H1 (cell line): ENCODE measurements at regions not wholly inside any gene's neighbourhood (a gene's known extent, or its start where the extent isn't known, plus 50 kb on each side); places are given as distances from the start of the nearest gene placed in this dataset.
"Not testable (repeated sequence)": the region's sequence is repeated elsewhere in the genome, so short reads cannot be mapped to it uniquely, and the experiment has no call there.

Experiments
- CTCF ChIA-PET: fragments of 300-600 bp; sonication (Branson Sonifier 250); formaldehyde crosslinking; loops from one replicate; lab custom pipeline; 2021; ENCODE audit not compliant: partially characterized antibody; lab: Charles Lee
- POLR2A ChIA-PET: fragments of 300-600 bp; sonication (Branson Sonifier 250); formaldehyde crosslinking; loops from one replicate; lab custom pipeline; 2021; ENCODE audit warnings: inconsistent platforms; ENCODE audit not compliant: partially characterized antibody; lab: Charles Lee
- DNase-seq, 2 experiments: peaks; one replicate each; pipeline versions ENCODE4 v3.0.0 to v3.0.0-alpha.2; 2010 to 2022; ENCODE audit warnings: low spot score in 2 of 2, low read depth in 1 of 2, mixed read lengths in 1 of 2
- FAIRE-seq: peaks from 2 replicates; lab custom pipeline; 2011; peaks lifted over from hg19 to GRCh38; lab: Jason Lieb, UNC
- H2AFZ ChIP-seq: 2 replicates; pipeline ENCODE4 v1.8.1; 2012; ENCODE audit warnings: low read length, inconsistent platforms
- H2AK5ac ChIP-seq: 2 replicates; pipeline ENCODE4 v1.6.1; 2013; ENCODE audit warnings: low read depth, low read length
- H2BK120ac ChIP-seq: replicated peaks from 2 replicates; pipeline ENCODE3; 2013; ENCODE audit warnings: low read depth, low read length, inconsistent platforms
- H2BK12ac ChIP-seq: 2 replicates; pipeline ENCODE4 v1.6.1; 2013; ENCODE audit warnings: low read depth, low read length
- H2BK15ac ChIP-seq: 2 replicates; pipeline ENCODE4 v1.6.1; 2013; ENCODE audit warnings: low read length
- H2BK20ac ChIP-seq: 2 replicates; pipeline ENCODE4 v1.6.1; 2013; ENCODE audit warnings: low read length
- H2BK5ac ChIP-seq: 2 replicates; pipeline ENCODE4 v1.6.1; 2013; ENCODE audit warnings: low read depth, low read length
- H3K14ac ChIP-seq: 2 replicates; pipeline ENCODE4 v1.6.1; 2013; ENCODE audit warnings: inconsistent platforms; ENCODE audit not compliant: insufficient read length
- H3K18ac ChIP-seq: 2 replicates; pipeline ENCODE4 v1.6.1; 2013; ENCODE audit warnings: low read length; ENCODE audit errors: extremely low read depth
- H3K23ac ChIP-seq: 2 replicates; pipeline ENCODE4 v1.6.1; 2013; ENCODE audit warnings: inconsistent platforms; ENCODE audit not compliant: insufficient read length
- H3K23me2 ChIP-seq: 2 replicates; pipeline ENCODE4 v1.6.1; 2013; ENCODE audit warnings: low read depth, low read length
- H3K27ac ChIP-seq: 2 replicates; pipeline ENCODE4 v1.6.1; 2011; ENCODE audit warnings: low read depth, low read length, inconsistent platforms
- H3K27me3 ChIP-seq, 4 experiments: replicated peaks in 1 of 4; 1 replicate in 1 of 4; 2 replicates in 3 of 4; pipeline versions ENCODE4 v1.6.1 to v1.8.1; 2011 to 2013; ENCODE audit warnings: low read length in 3 of 4, mild to moderate bottlenecking in 3 of 4, inconsistent platforms in 2 of 4, mixed read lengths in 2 of 4, moderate library complexity in 1 of 4; ENCODE audit not compliant: control insufficient read depth in 3 of 4, insufficient read depth in 3 of 4; ENCODE audit errors: extremely low read depth in 1 of 4
- H3K36me3 ChIP-seq, 4 experiments: 2 replicates each; pipeline versions ENCODE4 v1.6.1 to v1.8.1; 2011 to 2013; ENCODE audit warnings: mild to moderate bottlenecking in 4 of 4, low read length in 3 of 4, moderate library complexity in 2 of 4, control low read depth in 1 of 4, inconsistent platforms in 1 of 4; ENCODE audit not compliant: insufficient read depth in 4 of 4, control insufficient read depth in 2 of 4
- H3K4ac ChIP-seq: replicated peaks from 2 replicates; pipeline ENCODE3; 2013; ENCODE audit warnings: low read length, low read depth, mixed read lengths, inconsistent platforms; ENCODE audit not compliant: insufficient read length
- H3K4me1 ChIP-seq, 4 experiments: replicated peaks in 1 of 4; 1 replicate in 1 of 4; 2 replicates in 3 of 4; pipeline versions ENCODE4 v1.6.1 to v1.8.1; 2011 to 2013; ENCODE audit warnings: low read length in 3 of 4, inconsistent platforms in 2 of 4, mixed read lengths in 1 of 4; ENCODE audit not compliant: insufficient read depth in 4 of 4, control insufficient read depth in 3 of 4
- H3K4me2 ChIP-seq, 2 experiments: 2 replicates each; pipeline versions ENCODE4 v1.6.1 to v1.8.1; 2011 to 2013; ENCODE audit warnings: low read depth in 2 of 2, low read length in 2 of 2, control low read depth in 1 of 2, inconsistent platforms in 1 of 2, mild to moderate bottlenecking in 1 of 2; ENCODE audit not compliant: insufficient read depth in 1 of 2
- H3K4me3 ChIP-seq, 4 experiments: fragments of 200-600, 300-600 bp in 1 of 4; sonication (generic), shearing (Covaris generic), sonication (Bioruptor Twin) in 1 of 4; 2 replicates each; pipeline versions ENCODE4 v1.5.1 to v1.8.1; 2011 to 2016; ENCODE audit warnings: low read length in 4 of 4, low read depth in 3 of 4, control low read depth in 2 of 4, inconsistent platforms in 2 of 4, mild to moderate bottlenecking in 2 of 4, mixed read lengths in 1 of 4, moderate library complexity in 1 of 4; ENCODE audit not compliant: insufficient read depth in 2 of 4; ENCODE audit errors: extremely low read depth in 1 of 4
- H3K56ac ChIP-seq: replicated peaks from 2 replicates; pipeline ENCODE3; 2013; ENCODE audit warnings: low read depth, mild to moderate bottlenecking, mixed read lengths, low read length, inconsistent platforms; ENCODE audit not compliant: insufficient read length
- H3K79me1 ChIP-seq: 2 replicates; pipeline ENCODE4 v1.6.1; 2013; ENCODE audit warnings: low read depth, low read length, control low read depth
- H3K79me2 ChIP-seq, 2 experiments: 2 replicates each; pipeline versions ENCODE4 v1.6.1 to v1.8.1; 2012 to 2013; ENCODE audit warnings: low read length in 2 of 2, mild to moderate bottlenecking in 2 of 2, inconsistent platforms in 1 of 2; ENCODE audit not compliant: insufficient read depth in 2 of 2, control insufficient read depth in 1 of 2
- H3K9ac ChIP-seq, 4 experiments: replicated peaks in 1 of 4; 1 replicate in 1 of 4; 2 replicates in 3 of 4; pipeline versions ENCODE4 v1.6.1 to v1.8.1; 2011 to 2013; ENCODE audit warnings: low read depth in 3 of 4, low read length in 3 of 4, control low read depth in 2 of 4, mild to moderate bottlenecking in 2 of 4, moderate library complexity in 2 of 4, inconsistent platforms in 1 of 4; ENCODE audit errors: extremely low read depth in 1 of 4
- H3K9me3 ChIP-seq, 2 experiments: 2 replicates each; pipeline versions ENCODE4 v1.6.1 to v1.8.1; 2012 to 2013; ENCODE audit warnings: mild to moderate bottlenecking in 2 of 2, moderate library complexity in 2 of 2, control low read depth in 1 of 2, inconsistent platforms in 1 of 2, low read depth in 1 of 2, low read length in 1 of 2, mixed read lengths in 1 of 2; ENCODE audit not compliant: insufficient read depth in 2 of 2
- H4K20me1 ChIP-seq, 2 experiments: replicated peaks in 1 of 2; 2 replicates each; pipeline versions ENCODE3 to v1.8.1; 2011 to 2013; ENCODE audit warnings: inconsistent platforms in 2 of 2, low read length in 2 of 2, mild to moderate bottlenecking in 1 of 2; ENCODE audit not compliant: insufficient read depth in 2 of 2, control insufficient read depth in 1 of 2
- H4K5ac ChIP-seq: 2 replicates; pipeline ENCODE4 v1.6.1; 2013; ENCODE audit warnings: low read length, low read depth, mixed read lengths, inconsistent platforms; ENCODE audit not compliant: insufficient read length
- H4K8ac ChIP-seq: 2 replicates; pipeline ENCODE4 v1.8.0; 2013; ENCODE audit warnings: mild to moderate bottlenecking, moderate library complexity, low read length, inconsistent platforms; ENCODE audit not compliant: insufficient read depth; ENCODE audit errors: extremely low read depth
- H4K91ac ChIP-seq: replicated peaks from 2 replicates; pipeline ENCODE3; 2013; ENCODE audit warnings: low read length, mixed read lengths, inconsistent platforms; ENCODE audit not compliant: insufficient read length
- WGBS, 2 experiments: shearing (Covaris generic) in 1 of 2; methylation state at CpG; one replicate each; pipeline versions ENCODE4 v1.1.6 to v1.1.7; 2013 to 2015; ENCODE audit warnings: low lambda C conversion rate in 2 of 2, mixed read lengths in 2 of 2, inconsistent platforms in 1 of 2, low coverage in 1 of 2, missing lambda C conversion rate in 1 of 2; ENCODE audit not compliant: insufficient replicate concordance in 2 of 2, insufficient coverage in 1 of 2, insufficient read length in 1 of 2; ENCODE audit errors: extremely low coverage in 1 of 2, missing lambda C conversion rate in 1 of 2; 5-methylcytosine and 5-hydroxymethylcytosine counted together

DNA sequence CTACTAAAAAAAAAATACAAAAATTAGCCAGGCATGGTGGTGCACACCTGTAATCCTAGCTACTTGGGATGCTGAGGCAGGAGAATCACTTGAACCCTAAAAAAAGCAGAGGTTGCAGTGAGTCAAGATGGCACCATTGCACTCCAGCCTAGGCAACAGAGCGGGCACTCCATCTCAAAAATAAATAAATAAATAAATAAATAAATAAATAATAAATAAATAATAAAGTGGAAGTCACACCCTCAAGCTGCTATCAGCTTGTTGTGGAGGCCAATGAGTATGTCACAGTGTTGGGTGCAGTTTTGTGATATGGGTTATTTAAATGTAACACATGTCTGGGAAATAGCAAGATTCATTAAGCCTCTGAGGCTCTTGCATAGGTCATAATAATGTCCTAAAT, 153.9 kb downstream of the NR2F2 start:
- H3K9me3 ChIP-seq, H2BK5ac ChIP-seq, H2BK15ac ChIP-seq, H4K5ac ChIP-seq, H3K36me3 ChIP-seq, H4K20me1 ChIP-seq, H3K4me3 ChIP-seq, H3K4ac ChIP-seq, H3K23me2 ChIP-seq, H3K79me2 ChIP-seq, H3K4me1 ChIP-seq, FAIRE-seq, H3K14ac ChIP-seq, H3K79me1 ChIP-seq, H3K27ac ChIP-seq, H2BK12ac ChIP-seq, H3K18ac ChIP-seq, H2BK20ac ChIP-seq, H3K56ac ChIP-seq, H3K23ac ChIP-seq, H2BK120ac ChIP-seq, DNase-seq, H2AK5ac ChIP-seq, H3K4me2 ChIP-seq, H4K91ac ChIP-seq, POLR2A ChIA-PET, H2AFZ ChIP-seq, H3K27me3 ChIP-seq, H4K8ac ChIP-seq, H3K9ac ChIP-seq: not testable (repeated sequence)
- CTCF ChIA-PET, result interaction anchor here (1.1 to 1.8 kb wide), 5 partner anchors 9 to 31 kb away, joined by 3 to 4 read pairs (median 3); no protein-coding TSS in a partner anchor
- 94% methylated on average over 1 of the region's 1 CpG; no CpG with 5 or more reads in 1 of the 2 experiments for WGBS, 2 experiments
